Suppressor macrophage (primary cell): ENCODE measurements at regions not wholly inside any gene's neighbourhood (a gene's known extent, or its start where the extent isn't known, plus 50 kb on each side); places are given as distances from the start of the nearest gene placed in this dataset.
"Not testable (repeated sequence)": the region's sequence is repeated elsewhere in the genome, so short reads cannot be mapped to it uniquely, and the experiment has no call there.

ENCODE experiments used
- DNase-seq, 4 experiments: peaks; one replicate each; pipeline ENCODE4 v3.0.0-alpha.2; 2020 to 2022

GRCh38 chr6:74071214-74071613 lies 375.2 kb downstream of the CD109 start:
- no peak for DNase-seq

DNA sequence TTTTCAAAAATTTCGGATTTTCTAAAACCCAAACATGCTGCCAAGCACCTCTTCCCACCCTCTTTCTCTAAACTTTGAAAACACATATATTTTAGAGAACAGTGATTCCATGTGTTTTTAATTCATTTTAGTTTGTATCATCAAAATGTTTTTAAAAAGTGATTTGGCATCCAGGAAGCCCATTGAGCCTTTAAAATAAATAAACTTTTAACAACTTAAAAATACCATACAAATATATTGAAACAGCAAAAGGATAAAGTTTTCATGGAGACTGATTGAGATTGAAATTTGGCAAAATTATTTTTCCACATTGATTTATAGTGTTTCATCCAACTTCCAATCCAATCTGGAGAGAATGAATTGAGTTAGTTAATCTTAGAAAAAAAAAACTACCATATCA lies 374.7 kb downstream of the CD109 start:
- DNase-seq: no peak

DNA sequence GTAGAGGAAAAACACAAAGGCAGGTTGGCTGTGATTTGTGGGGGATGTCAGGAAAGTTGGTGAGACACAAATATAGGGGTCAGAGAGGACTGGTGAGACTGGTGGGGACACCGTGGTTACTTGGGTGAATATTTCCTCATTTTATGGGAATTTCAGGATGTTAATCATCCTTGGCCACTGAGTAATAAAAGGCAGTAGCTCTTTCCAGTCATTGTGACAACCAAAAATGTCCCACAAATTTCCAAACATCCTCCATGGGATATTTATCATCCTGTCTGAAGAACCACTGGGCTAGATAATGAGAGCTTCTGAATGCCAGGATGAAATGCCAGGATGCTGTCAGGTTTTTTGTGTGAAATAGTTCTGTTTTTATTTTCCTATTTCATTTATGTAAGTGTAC lies 374.1 kb downstream of the CD109 start:
- DNase-seq: no peak

GRCh38 chr6:74069089-74069581 lies 373.1 kb downstream of the CD109 start:
- DNase-seq: no peak

DNA sequence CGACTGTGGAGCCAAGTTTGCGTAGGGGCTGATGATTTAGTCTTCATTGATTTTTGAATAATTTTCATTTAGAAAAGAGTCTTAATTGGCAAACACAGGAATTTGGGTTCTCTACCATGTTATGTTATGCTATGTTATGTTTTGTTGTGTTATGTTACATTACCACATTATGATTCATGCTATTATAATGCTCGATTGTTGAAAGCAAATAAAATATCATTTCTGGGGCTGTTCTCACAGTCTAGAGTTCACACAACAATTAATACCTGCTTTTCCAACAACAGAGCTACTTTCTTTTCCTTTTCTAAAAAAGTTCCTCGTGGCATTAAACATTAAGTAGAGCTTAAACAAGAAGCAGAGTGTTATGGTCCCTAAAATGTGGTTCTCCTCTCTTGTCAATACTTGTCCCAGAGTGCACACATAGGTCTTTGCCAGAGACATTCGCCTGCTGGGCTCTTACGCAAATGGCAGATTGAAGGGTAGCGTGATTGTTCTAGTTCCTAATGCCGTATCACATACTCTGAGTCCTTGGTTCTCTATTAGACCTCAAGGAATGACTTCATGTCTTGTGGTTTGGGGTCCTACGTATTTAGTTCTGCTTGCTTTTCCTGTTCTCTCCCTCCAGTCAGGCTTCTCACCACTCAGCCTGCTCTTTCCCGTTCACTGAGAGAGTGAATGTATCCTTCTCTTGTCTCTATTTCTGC lies 370.3 kb downstream of the CD109 start:
- DNase-seq: peak in 2 of 4 experiments; percentile 1 to 2

DNA sequence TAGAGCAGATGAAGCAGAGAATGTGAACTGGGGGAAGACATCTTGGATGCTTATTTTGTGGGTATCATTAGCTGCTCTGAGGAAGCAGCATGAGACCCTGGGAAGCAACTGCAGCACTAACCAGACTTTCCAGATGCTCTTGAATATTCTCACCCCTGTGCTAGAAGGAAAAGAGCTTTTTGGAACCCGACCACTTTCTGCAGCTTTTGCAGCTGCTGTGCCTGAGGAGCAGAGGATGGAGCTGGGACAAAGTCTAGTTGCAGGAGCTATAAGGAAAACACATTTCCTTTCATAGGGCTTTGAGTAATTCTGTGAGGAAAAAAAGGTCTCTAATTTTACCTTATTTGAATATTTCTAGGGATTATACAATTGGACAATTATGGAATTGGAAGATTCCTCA lies 369.7 kb downstream of the CD109 start:
- no peak for DNase-seq

DNA sequence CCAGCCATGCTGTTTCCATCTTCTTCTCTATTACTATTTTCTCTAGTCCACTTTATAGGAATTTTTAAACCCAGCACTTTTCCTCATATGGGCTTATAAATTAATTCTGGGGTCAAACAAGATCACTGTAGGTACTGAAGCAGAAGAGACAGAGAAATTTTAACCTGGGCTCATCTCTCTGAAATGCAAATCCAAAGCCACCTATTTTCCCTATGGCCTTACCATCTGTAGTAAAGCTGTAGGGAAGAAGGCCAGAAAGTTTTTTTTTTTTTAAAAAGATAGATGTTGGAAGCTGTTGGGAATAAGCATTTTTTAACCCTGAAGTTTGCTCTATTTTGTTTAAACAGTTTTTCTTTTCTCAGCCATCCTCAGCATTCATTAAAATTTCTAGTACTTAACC lies 367.4 kb downstream of the CD109 start:
- DNase-seq: no peak

DNA sequence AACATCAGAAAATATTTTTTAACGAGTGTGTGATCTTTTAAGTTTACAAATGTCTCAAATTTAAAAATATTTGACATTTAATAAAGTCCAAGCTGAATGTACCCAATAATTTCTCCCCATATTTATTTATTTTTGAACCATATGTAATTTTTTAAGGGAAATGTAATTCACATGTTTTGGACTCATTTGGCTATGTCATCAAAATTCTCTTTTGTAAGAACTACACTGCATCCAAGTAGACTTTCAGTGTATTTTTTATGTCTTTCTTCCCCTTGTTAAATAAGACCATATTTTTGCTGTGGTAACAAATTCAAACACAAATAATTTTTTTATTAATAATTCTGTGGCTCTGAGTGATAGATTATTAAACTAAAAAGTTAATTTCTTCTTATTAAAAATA lies 365.2 kb downstream of the CD109 start:
- DNase-seq: no peak

- no peak for DNase-seq
Measured at GRCh38 chr6:74060354-74060753, 364.4 kb downstream of the CD109 start.

- DNase-seq: no peak
Measured at GRCh38 chr6:74058606-74059005, 362.6 kb downstream of the CD109 start.

GRCh38 chr6:74057326-74057725 lies 361.3 kb downstream of the CD109 start:
- no peak for DNase-seq

DNA sequence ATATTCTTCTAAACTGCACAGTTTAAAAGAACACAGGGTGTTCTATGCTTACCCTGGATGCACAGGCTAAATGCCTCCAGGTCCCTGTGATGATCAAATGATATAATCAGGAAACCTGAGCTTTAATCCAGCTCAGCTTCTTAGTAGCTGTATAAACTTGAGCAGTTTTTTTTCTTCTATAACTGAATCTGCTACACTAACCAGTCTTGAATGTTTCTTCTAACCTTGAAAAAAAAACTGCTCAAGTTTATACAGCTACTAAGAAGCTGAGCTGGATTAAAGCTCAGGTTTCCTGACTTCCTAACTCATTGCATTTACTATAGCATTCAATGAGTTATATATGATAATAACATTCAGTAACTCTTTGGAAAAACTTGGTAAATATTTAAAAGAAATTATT lies 358.2 kb downstream of the CD109 start:
- DNase-seq: no peak

- DNase-seq: no peak
Measured at GRCh38 chr6:74050921-74051320, 354.9 kb downstream of the CD109 start.

- DNase-seq: no peak
Measured at GRCh38 chr6:74048387-74048786, 352.4 kb downstream of the CD109 start.

DNA sequence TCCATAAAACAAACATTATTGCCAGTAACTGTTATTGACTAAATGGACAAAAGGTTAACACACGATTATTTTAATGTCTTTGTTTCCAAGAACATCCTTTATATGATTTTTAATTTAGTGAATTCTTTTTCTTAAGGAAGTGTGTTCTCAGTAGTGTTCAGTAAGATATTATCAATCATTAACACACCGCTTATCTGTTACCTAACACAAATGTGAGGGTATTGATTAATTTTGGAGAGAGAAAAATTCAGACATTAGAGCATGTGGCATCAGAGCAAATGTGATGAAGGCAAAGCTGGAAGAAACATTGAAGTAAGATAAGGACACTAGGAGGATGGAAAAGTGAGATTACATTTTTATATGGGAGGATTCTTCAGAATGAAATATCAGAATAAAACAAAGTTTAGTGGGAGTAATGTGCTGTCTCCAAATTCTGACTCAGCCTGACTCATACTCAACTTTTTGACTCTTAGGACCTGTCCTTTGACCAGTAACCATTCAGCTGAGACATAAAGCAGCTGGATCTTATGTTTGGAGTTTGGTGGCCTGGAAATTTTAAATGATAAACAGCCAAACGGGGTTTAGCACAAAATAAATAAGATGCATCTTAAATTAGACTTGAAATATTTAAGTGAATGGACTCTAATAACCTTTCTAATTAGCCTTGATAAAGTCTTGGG lies 348.6 kb downstream of the CD109 start:
- DNase-seq: no peak

- DNase-seq: no peak
Measured at GRCh38 chr6:74041420-74041819, 345.4 kb downstream of the CD109 start.

- no peak for DNase-seq
Measured at GRCh38 chr6:74018825-74019224, 322.8 kb downstream of the CD109 start.

- no peak for DNase-seq
Measured at GRCh38 chr6:74015427-74015826, 319.4 kb downstream of the CD109 start.

DNA sequence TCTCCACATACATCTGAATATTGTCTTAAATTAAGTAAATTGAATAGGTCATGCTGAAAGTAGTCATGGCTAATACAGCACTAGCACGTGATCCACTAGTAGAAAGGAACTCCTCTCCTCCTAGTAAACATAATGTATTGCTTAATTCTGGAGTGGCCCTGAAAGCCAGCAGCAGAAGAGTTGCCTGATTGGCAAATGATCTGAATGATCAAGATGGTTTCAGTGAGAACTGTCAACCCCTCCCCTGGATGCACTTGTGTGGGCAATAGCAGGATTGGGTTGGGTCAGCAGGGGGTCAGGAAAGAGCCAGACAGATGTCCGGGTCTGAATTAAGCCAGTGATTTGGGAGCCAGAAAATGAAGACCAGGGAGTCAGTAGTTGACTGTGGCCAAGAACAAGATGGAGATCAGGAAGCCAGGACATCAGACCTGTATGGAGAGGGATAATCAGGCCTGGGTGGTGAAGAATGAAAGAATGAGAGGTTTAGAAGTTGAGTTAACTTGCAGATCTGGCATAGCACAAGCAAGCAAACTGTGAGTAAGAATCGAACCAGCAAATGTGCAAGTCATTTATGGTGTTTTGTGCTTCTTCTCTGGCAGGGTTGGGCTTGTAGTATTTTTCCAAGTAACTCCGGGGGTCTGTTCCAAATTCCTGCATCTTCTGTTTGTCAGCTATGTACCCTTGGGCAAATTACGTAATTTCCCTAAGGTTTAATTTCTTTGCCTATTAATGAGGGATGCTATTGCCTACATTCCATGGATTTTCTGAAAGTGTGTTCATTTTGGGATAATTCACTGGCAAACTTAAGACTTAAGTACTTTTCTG lies 304.9 kb downstream of the CD109 start:
- DNase-seq: no peak

GRCh38 chr6:73990609-73991238 lies 294.7 kb downstream of the CD109 start:
- not testable (repeated sequence) for DNase-seq

DNA sequence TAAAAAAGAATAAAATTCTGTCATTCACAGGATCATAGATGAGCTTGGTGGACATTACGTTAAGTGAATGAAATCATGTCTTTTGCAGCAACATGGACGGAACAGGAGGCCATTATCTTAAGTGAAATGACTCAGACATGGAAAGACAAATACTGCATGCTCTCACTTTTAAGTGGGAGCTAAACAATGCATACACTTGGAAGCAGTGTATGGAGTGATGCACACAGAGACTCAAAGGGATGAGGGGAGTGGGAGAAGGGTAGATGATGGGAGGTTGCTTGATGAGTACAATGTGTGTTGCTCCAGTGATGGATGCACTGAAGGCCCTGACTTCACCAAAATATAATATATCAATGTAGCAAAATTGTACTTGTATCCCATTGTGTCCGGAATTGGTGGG lies 293.4 kb downstream of the CD109 start:
- no peak for DNase-seq

DNA sequence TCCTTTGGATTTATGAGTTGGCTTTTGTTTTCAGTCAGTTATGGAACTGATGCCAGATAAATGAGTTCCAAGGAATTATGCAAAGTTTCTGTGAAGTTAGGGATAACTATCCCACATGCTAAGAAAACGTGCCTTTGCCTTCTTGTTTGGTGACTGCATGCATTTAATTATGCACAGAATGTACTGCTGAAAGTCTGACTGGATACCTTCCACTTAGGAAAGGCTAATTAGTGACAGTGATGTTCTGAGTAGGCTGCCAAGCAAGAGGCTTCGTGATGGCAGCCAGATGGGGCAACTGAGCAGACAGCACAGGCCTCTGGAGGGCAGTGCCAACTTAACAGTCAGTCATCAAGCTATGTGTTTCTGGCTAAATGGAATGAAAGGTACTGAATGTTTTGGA lies 289.9 kb downstream of the CD109 start:
- no peak for DNase-seq
